HepG2 (cell line): ENCODE measurements at regions not wholly inside any gene's neighbourhood (a gene's known extent, or its start where the extent isn't known, plus 50 kb on each side); places are given as distances from the start of the nearest gene placed in this dataset.

Experiments used
- ATAC-seq: fragments of 200-7000 bp; cut with Tn5 transposase; 3 replicates; pipeline ENCODE4 v1.9.1; 2020; ENCODE audit warnings: mild to moderate bottlenecking, moderate library complexity
- BruUV-seq: library from RNA; stranded (reverse); fragments of 400-500 nt; replicated peaks from 2 replicates; lab custom pipeline; 2021; lab: Mats Ljungman, UMichigan
- CTCF ChIA-PET: fragments of 300-600 bp; formaldehyde crosslinking; extraction: SDS; loops from one replicate; lab custom pipeline; 2021; ENCODE audit warnings: low total read pairs, inconsistent platforms, low intra/inter-chr PET ratio; lab: Yijun Ruan, JAX
- POLR2A ChIA-PET: fragments of 350-600 bp; sonication (Branson Sonifier 250); formaldehyde crosslinking; loops from one replicate; lab custom pipeline; 2020; ENCODE audit warnings: antibody characterized with exemption, inconsistent platforms; lab: Yijun Ruan, JAX
- DNase-seq: peaks from one replicate; pipeline ENCODE4 v3.0.0-alpha.2; 2015; ENCODE audit warnings: low spot score
- FAIRE-seq: peaks from 3 replicates; lab custom pipeline; 2011; peaks lifted over from hg19 to GRCh38; lab: Jason Lieb, UNC
- H2AFZ ChIP-seq: one replicate; pipeline ENCODE4 v1.6.1; 2011; ENCODE audit warnings: low read length, inconsistent platforms
- H3K27ac ChIP-seq: fragments of 300-600 bp; 3 replicates; pipeline ENCODE4 v1.8.0; 2011; ENCODE audit warnings: mixed run types, mild to moderate bottlenecking, mixed read lengths, low read length, inconsistent platforms; ENCODE audit not compliant: insufficient read depth; ENCODE audit errors: extremely low read length
- H3K27me3 ChIP-seq, 2 experiments: fragments of 200-600 bp in 1 of 2; 2 replicates in 1 of 2; 3 replicates in 1 of 2; pipeline versions ENCODE4 v1.6.0 to v1.8.0; 2011; ENCODE audit warnings: low read length in 2 of 2, mild to moderate bottlenecking in 2 of 2, moderate library complexity in 2 of 2, inconsistent platforms in 1 of 2; ENCODE audit not compliant: insufficient read depth in 2 of 2, control insufficient read depth in 1 of 2
- H3K36me3 ChIP-seq, 2 experiments: fragments of 200-600 bp in 1 of 2; replicated peaks in 1 of 2; 2 replicates in 1 of 2; 3 replicates in 1 of 2; pipeline versions ENCODE4 v1.5.1 to v1.8.0; 2011; ENCODE audit warnings: low read length in 2 of 2, inconsistent platforms in 1 of 2; ENCODE audit not compliant: insufficient read depth in 2 of 2, control insufficient read depth in 1 of 2
- H3K4me1 ChIP-seq: 2 replicates; pipeline ENCODE4 v1.5.1; 2012; ENCODE audit warnings: low read length, inconsistent platforms; ENCODE audit not compliant: insufficient read depth
- H3K4me2 ChIP-seq: 2 replicates; pipeline ENCODE4 v1.6.0; 2011; ENCODE audit warnings: low read depth, low read length, inconsistent platforms
- H3K4me3 ChIP-seq, 3 experiments: fragments of 200-600 bp in 1 of 3; sonication (generic), shearing (Covaris generic) in 1 of 3; replicated peaks in 1 of 3; 2 replicates each; pipeline ENCODE4 v1.5.1; 2011 to 2016; ENCODE audit warnings: low read length in 3 of 3, inconsistent platforms in 2 of 3, low read depth in 2 of 3, mild to moderate bottlenecking in 2 of 3, control low read depth in 1 of 3, mixed read lengths in 1 of 3; ENCODE audit not compliant: insufficient read depth in 1 of 3
- H3K79me2 ChIP-seq: one replicate; pipeline ENCODE4 v1.6.1; 2011; ENCODE audit warnings: low read length, inconsistent platforms; ENCODE audit not compliant: insufficient read depth
- H3K9ac ChIP-seq: 2 replicates; pipeline ENCODE4 v1.6.0; 2011; ENCODE audit warnings: mild to moderate bottlenecking, low read depth, low read length, inconsistent platforms; ENCODE audit not compliant: insufficient read depth
- H3K9me3 ChIP-seq: 2 replicates; pipeline ENCODE4 v1.5.1; 2012; ENCODE audit warnings: mild to moderate bottlenecking, low read length
- H4K20me1 ChIP-seq: 2 replicates; pipeline ENCODE4 v1.6.0; 2011; ENCODE audit warnings: inconsistent platforms, mild to moderate bottlenecking, low read length, moderate library complexity; ENCODE audit not compliant: insufficient read depth
- AGO2 ChIP-seq: fragments of 200-400 bp; formaldehyde crosslinking; optimal IDR thresholded peaks from 2 replicates; pipeline ENCODE3; 2017; ENCODE audit warnings: mild to moderate bottlenecking, low read depth, low read length, moderate library complexity
- CCDC6 ChIP-seq: sonication (generic); formaldehyde crosslinking; IDR thresholded peaks from 2 replicates; pipeline ENCODE4 v1.8.1; 2022; ENCODE audit warnings: mild to moderate bottlenecking, missing genetic modification reagents, moderate library complexity
- CREBL2 ChIP-seq: sonication (generic); formaldehyde crosslinking; IDR thresholded peaks from 2 replicates; pipeline ENCODE4 v1.8.1; 2023; ENCODE audit warnings: missing genetic modification reagents, mild to moderate bottlenecking, borderline replicate concordance
- GMEB1 ChIP-seq: sonication (generic); formaldehyde crosslinking; IDR thresholded peaks from 2 replicates; pipeline ENCODE4 v1.5.1; 2020; ENCODE audit warnings: missing genetic modification reagents, mild to moderate bottlenecking, borderline replicate concordance
- HOMEZ ChIP-seq: IDR thresholded peaks from 2 replicates; pipeline ENCODE4 v1.6.1; 2016; ENCODE audit warnings: low read depth
- IRF1 ChIP-seq: sonication (generic); formaldehyde crosslinking; IDR thresholded peaks from 2 replicates; pipeline ENCODE4 v1.4.0; 2020; ENCODE audit warnings: low read depth, mild to moderate bottlenecking, missing genetic modification reagents
- MAFF ChIP-seq: IDR thresholded peaks from 2 replicates; pipeline ENCODE4 v1.6.1; 2011; ENCODE audit warnings: low read depth, low read length, improper control_type of control experiment
- MAFK ChIP-seq, 2 experiments: IDR thresholded peaks in 1 of 2; conservative IDR thresholded peaks in 1 of 2; 2 replicates each; pipeline ENCODE4 v1.6.1; 2011; ENCODE audit warnings: improper control_type of control experiment in 2 of 2, low read length in 2 of 2
- SP2 ChIP-seq: sonication (generic); formaldehyde crosslinking; IDR thresholded peaks from 2 replicates; pipeline ENCODE4 v1.5.1; 2020; ENCODE audit warnings: mild to moderate bottlenecking, missing genetic modification reagents
- TCF7L2 ChIP-seq: IDR thresholded peaks from 2 replicates; pipeline ENCODE4 v1.6.1; 2011; ENCODE audit warnings: mild to moderate bottlenecking, low read depth, low read length, moderate library complexity
- THAP7 ChIP-seq: sonication (generic); formaldehyde crosslinking; IDR thresholded peaks from 2 replicates; pipeline ENCODE4 v1.8.1; 2023; ENCODE audit warnings: mild to moderate bottlenecking, missing genetic modification reagents
- ZNF562 ChIP-seq: sonication (generic); formaldehyde crosslinking; IDR thresholded peaks from 2 replicates; pipeline ENCODE4 v1.8.0; 2022; ENCODE audit warnings: missing genetic modification reagents, borderline replicate concordance
- ZNF749 ChIP-seq: sonication (generic); formaldehyde crosslinking; IDR thresholded peaks from 2 replicates; pipeline ENCODE4 v1.8.0; 2022; ENCODE audit warnings: mild to moderate bottlenecking, missing genetic modification reagents, moderate library complexity, borderline replicate concordance
- ZZZ3 ChIP-seq: sonication (generic); formaldehyde crosslinking; IDR thresholded peaks from 2 replicates; pipeline ENCODE4 v1.4.0; 2020; ENCODE audit warnings: missing genetic modification reagents, mild to moderate bottlenecking, borderline replicate concordance
- WGBS: methylation state at CpG from one replicate; pipeline ENCODE4 v1.1.6; 2017; ENCODE audit warnings: low lambda C conversion rate; 5-methylcytosine and 5-hydroxymethylcytosine counted together
- in situ Hi-C: cut with HindIII; loops from 2 replicates; pipeline ENCODE4 v1.10.0; 2017; ENCODE audit warnings: low pct_unique_long_range_greater_than_20kb; ENCODE audit not compliant: extremely low pct_ligation_motif_present
- intact Hi-C: fragments of 100-400 bp; cut with micrococcal nuclease; formaldehyde crosslinking; loops from one replicate; pipeline ENCODE4 v1.10.0; 2022; ENCODE audit not compliant: unreplicated experiment

GRCh38 chr6:147782302-147782701, 273.8 kb downstream of the SAMD5 start (continued):
- TF ChIP-seq CCDC6 (CRISPR knock-in tag) (no peak), AGO2 (no peak), ZZZ3 (CRISPR knock-in tag) (no peak)

- Histone ChIP-seq H4K20me1 (no peaks in the 10 kb centered on the region), H3K4me3 (no peak overlapping the region), H3K79me2 (no peaks in the 10 kb centered on the region), H3K27me3 (peaks cover 0 to 2% of the 10 kb centered on the region in 2 experiments; a peak in 1 of 5 replicates), H3K9me3 (no peaks in the 10 kb centered on the region), H3K4me1 (no peaks in the 10 kb centered on the region), H3K36me3 (0 out of 5 replicates have a peak, but pooled peaks cover 0 to 1% of the 10 kb centered on the region in 2 experiments), H3K4me2 (no peak overlapping the region), H3K27ac (no peak overlapping the region), H2AFZ (no peak overlapping the region), H3K9ac (no peak overlapping the region)
- BruUV-seq = no TSS peak
- intact Hi-C loops (no loop called here), in situ Hi-C loops (no loop called here)
- TF ChIP-seq TCF7L2 (no peak), CREBL2 (CRISPR knock-in tag) (no peak), ZNF562 (CRISPR knock-in tag) (no peak), THAP7 (CRISPR knock-in tag) (no peak), MAFF (peak; percentile 19; the same call in 1 of the 2 replicates), IRF1 (CRISPR knock-in tag) (no peak), GMEB1 (CRISPR knock-in tag) (no peak), HOMEZ (CRISPR knock-in tag) (no peak), MAFK (conservative IDR thresholded peaks at IDR 0.05 in 1 of 2, IDR thresholded peaks at IDR 0.05 in 1 of 2; ENCODE audit: low read length in 2 of 2) (peak; percentile 55 to 56), SP2 (CRISPR knock-in tag) (no peak), ZNF749 (CRISPR knock-in tag) (no peak)
- ATAC-seq = no peak
- POLR2A ChIA-PET = no interaction called here
- CTCF ChIA-PET = no interaction called here
- WGBS = 32% methylated on average over 2 of the region's 2 CpGs
- no peak for FAIRE-seq
- DNase-seq = no peak
These were observed 275.9 kb downstream of the SAMD5 start for GRCh38 chr6:147784371-147784770.
